Urinary bladder (tissue), 3 donors: ENCODE measurements at regions not wholly inside any gene's neighbourhood (a gene's known extent, or its start where the extent isn't known, plus 50 kb on each side); places are given as distances from the start of the nearest gene placed in this dataset.

Experiments
- DNase-seq: peaks from one replicate; pipeline ENCODE4 v3.0.0-alpha.2; 2015; ENCODE audit errors: extremely low spot score
- H3K27ac ChIP-seq: one replicate; pipeline ENCODE4 v1.5.1; 2013; ENCODE audit warnings: low read depth, mild to moderate bottlenecking, moderate library complexity
- H3K36me3 ChIP-seq: one replicate; pipeline ENCODE4 v1.6.1; 2013; ENCODE audit warnings: mild to moderate bottlenecking, moderate library complexity; ENCODE audit not compliant: insufficient read depth
- H3K4me1 ChIP-seq: one replicate; pipeline ENCODE4 v1.6.1; 2013; ENCODE audit warnings: mild to moderate bottlenecking, moderate library complexity; ENCODE audit not compliant: insufficient read depth
- H3K4me3 ChIP-seq: one replicate; pipeline ENCODE4 v1.5.1; 2013; ENCODE audit warnings: low read depth, low read length
- WGBS: extraction: QIAGEN DNeasy Blood & Tissue Kit; methylation state at CpG from one replicate; pipeline ENCODE4 v1.1.7; 2013; 5-methylcytosine and 5-hydroxymethylcytosine counted together
- donor health status: healthy with polysubstance abuse.
- donor health status: healthy.

DNA sequence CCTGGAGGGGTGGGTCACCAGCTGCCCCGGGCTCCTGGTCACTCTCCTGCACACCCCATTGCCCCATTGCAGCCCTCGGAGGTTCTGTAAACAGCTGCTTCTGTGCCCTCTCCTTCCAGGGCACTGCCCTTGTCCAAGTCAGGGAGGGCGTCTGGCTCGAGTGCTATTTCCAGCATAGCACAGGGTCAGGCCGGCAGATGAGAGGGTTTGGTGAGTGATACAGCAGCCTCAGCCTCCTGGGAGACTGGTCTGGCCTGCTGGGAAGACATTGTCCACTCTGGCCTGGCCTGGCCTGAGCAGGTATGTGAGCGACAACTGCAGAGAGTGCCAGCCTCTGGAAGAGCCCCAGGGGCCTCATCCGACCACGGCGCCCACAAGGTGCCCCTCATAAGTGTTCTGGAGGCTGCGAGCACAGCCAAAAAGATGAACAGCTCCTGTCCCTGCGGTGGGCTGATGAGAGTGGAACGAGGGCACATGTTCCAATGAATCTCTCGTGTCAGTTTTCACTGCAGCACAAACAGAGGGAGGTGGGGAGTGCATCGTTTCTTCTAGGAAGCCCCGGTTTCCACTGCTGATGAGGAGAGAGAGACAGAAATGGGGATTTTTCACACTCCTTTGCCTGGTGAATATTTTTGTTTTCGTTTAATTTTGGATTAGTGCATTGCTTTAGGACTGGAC, 105.8 kb upstream of the SDK2 start:
- WGBS: 78% methylated on average over 16 of the region's 16 CpGs

DNA sequence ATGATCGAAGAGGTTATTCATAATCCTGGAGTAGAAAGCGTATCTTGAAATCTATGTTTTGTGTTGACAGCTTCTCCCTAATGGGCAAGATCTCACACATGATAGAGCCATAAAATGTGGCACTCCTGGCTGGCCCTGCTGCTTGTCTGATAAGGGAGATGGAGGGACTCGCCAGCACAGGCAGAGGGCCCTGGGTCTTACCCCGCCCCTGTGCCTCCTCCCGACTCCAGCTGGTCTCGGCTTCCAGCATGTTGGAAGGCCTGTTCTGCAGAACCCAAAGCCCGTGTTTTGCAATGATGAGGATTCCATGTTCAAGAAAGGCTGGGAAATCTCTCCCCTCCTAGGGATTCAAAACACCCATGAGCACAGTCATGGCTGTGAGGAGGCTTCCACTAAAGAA, 106.7 kb upstream of the SDK2 start:
- Histone ChIP-seq H3K36me3 (no peaks in the 10 kb centered on the region), H3K4me1 (no peaks in the 10 kb centered on the region), H3K27ac (no peak overlapping the region), H3K4me3 (no peak overlapping the region)
- 48% methylated on average over 7 of the region's 7 CpGs for WGBS
- DNase-seq: no peak

More for the DNA sequence above, 105.8 kb upstream of the SDK2 start:
- Histone ChIP-seq H3K27ac (no peak overlapping the region), H3K36me3 (no peaks in the 10 kb centered on the region), H3K4me3 (no peak overlapping the region), H3K4me1 (no peaks in the 10 kb centered on the region)
- no peak for DNase-seq

DNA sequence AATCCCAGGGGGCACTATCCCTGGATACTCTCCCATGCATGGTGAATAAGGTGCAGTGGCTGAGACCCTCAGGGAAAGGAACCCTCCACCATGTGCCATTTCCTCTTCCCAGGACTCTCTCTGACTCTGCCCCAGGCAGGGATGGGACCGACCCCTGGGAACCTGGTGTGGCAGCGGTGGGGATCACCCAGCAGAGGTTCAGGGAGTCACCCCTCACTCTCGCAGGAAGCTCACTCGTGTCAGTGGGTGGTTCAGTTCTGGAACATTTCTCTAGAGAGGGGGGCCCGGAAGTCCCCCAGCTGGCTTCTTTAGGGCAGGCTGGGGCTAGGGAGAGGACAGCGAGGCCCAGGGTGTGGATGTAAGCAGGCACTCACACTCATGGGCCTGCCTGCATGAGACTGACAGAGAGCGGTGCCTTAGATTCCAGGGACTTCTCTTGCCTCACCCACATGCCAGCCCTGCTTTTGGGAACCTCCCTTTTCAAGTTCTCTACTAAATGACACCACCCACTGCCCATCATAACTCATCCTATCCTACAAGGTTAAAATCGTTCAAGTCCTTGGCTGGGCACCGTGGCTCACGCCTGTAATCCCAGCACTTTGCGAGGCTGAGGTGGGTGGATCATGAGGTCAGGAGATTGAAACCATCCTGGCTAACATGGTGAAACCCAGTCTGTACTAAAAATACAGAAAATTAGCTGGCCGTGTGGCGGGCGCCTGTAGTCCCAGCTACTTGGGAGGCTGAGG, 109.7 kb upstream of the SDK2 start:
- H3K27ac ChIP-seq: no peak overlapping the region
- WGBS: 89% methylated on average over 14 of the region's 14 CpGs
- H3K36me3 ChIP-seq: no peaks in the 10 kb centered on the region
- DNase-seq: no peak
- H3K4me1 ChIP-seq: no peaks in the 10 kb centered on the region
- no peak overlapping the region for H3K4me3 ChIP-seq

DNA sequence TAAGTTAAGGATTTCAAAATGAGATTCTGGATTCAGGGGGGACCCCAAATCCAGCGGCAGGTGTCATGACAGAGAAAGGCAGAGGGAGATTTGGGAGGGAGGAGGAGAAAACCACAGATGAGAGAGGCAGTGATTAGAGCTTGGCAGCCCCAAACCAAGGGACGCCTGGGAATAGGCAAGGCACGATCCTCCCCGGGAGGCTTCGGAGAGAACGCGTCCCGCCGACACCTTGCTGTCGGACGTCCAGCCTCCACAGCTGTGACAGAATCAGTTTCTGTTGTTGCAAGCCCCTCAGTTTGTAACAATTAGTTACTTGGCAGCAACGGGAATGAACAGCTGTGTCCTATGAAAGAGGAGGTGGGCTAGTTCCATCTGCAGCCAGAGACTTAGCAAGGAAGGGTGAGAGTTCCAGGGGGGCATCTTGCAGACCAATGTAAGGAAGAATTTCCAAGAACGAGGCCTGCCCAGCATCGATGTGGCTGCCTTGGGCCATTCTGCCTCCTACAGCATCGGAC, 110.7 kb upstream of the SDK2 start:
- no peaks in the 10 kb centered on the region for H3K4me1 ChIP-seq
- 87% methylated on average over 15 of the region's 15 CpGs for WGBS
- no peak overlapping the region for H3K4me3 ChIP-seq
- DNase-seq: no peak
- H3K27ac ChIP-seq: no peak overlapping the region
- H3K36me3 ChIP-seq: no peaks in the 10 kb centered on the region

DNA sequence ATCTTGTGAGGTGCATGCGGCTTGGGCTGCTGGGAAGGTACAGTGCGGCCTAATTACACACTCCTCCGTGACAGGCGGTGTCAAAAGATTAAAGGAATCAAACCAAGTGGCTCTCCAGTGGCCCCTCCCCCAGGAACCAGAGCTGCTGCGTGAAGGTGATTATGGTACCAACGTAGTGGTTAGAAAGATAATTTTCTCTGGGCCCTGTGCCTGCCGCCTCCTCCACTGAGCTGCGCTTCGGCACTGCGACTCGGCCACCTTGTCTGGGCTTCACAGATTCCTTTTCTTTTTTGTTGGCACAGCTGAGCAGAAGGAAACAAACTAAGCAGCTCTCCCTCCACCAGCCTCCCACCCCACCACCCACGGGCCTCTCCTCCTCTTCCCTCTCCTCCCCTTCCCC, 113.2 kb upstream of the SDK2 start:
- no peak overlapping the region for H3K27ac ChIP-seq
- H3K36me3 ChIP-seq: no peaks in the 10 kb centered on the region
- no peaks in the 10 kb centered on the region for H3K4me1 ChIP-seq
- H3K4me3 ChIP-seq: no peak overlapping the region
- DNase-seq: no peak
- WGBS: 71% methylated on average over 12 of the region's 12 CpGs

DNA sequence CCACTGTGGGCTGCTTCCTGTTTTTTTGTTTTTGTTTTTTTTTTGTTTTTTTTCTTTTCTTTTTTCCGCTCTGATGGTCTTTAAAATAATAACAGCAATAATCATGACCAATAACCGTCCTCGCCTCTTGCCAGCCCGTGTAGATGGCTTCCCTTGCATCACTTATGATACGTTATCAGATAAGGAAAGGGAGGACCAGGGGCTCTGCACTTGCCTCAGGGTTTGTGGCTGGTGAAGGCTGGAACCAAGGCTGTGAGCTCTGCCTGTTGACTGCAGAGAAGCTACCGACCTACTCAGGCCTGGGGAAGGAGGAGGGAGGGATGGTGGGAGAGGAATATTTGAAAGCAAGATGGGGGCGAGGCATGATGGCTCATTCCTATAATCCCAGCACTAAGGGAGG, 114.0 kb upstream of the SDK2 start:
- Histone ChIP-seq H3K4me3 (no peak overlapping the region), H3K4me1 (no peaks in the 10 kb centered on the region), H3K36me3 (no peaks in the 10 kb centered on the region), H3K27ac (no peak overlapping the region)
- no peak for DNase-seq
- 55% methylated on average over 7 of the region's 7 CpGs for WGBS

DNA sequence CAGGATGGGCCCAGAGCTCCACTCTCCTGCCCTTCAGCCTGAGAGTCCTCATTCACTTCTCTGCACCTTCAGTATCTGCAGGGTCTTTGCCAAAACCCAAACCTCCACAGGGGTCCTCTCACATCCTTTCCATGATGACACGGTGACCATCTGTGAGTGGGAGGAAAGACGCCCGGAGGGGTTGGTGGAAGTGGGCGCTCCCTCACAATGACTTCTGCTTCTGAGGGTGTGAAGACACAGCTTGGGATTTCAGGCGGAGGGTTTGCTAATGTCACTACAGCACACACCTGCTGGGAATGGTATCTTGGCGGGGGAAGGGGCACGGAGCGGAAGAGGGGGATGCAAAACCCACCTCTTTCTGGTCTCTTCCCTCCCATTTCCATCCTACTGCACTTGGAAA, 115.1 kb upstream of the SDK2 start:
- Histone ChIP-seq H3K4me1 (no peaks in the 10 kb centered on the region), H3K4me3 (no peak overlapping the region), H3K36me3 (no peaks in the 10 kb centered on the region), H3K27ac (no peak overlapping the region)
- WGBS: 75% methylated on average over 8 of the region's 8 CpGs
- DNase-seq: no peak

DNA sequence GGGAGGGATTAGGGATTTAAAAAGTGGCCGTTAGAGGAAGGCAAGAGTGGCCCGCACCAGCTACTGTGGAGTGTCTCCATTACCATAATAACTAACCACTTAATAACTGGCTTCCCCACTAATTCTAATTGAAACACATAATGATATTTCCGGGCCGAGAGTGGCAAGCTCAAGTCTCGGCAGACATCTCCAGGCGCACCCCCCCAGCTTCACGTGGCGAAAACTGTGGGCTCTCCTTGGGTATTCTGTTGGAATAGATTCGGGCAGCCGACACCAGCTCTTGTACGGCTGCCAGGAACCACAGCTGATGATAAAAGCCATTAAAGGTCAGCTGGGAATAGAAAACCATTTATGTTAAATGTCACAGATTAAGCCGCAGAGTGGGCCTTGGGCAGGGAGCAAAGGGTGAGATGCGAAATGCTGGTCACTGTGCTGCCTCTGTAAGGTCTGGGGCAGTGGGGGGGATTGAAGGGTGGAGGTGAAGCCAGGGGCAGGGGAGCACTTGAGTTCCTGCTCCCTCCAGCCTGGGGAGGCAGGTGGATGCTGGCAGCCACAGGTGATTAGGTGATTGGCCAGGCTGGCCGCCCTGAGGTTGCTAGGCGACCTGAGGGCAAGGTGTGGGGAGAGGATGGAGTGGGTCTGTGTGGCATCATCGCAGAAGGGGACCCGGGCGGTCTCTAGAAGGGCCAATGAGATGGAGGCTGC, 115.6 kb upstream of the SDK2 start:
- H3K36me3 ChIP-seq: no peaks in the 10 kb centered on the region
- peak; percentile 21 for DNase-seq
- no peak overlapping the region for H3K4me3 ChIP-seq
- no peak overlapping the region for H3K27ac ChIP-seq
- WGBS: 61% methylated on average over 18 of the region's 18 CpGs
- no peaks in the 10 kb centered on the region for H3K4me1 ChIP-seq

DNA sequence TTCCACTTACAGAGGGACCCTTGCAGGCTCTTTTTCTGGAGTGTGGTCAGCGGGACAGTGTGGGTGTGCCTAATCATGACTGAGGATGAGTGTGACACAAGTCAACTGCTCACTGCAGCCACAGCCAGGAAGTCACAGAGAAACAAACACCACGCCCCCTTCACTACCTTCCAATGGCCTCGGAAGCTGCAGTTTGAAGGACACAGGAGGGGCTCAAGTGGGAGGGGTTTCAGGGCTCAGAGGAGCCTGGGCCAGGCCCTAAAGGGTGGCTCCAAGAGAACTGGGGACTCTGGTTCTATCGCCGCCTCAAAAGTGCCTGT, 116.2 kb upstream of the SDK2 start:
- 80% methylated on average over 5 of the region's 5 CpGs for WGBS
- H3K4me3 ChIP-seq: no peak overlapping the region
- no peak for DNase-seq
- no peak overlapping the region for H3K27ac ChIP-seq
- no peaks in the 10 kb centered on the region for H3K4me1 ChIP-seq
- no peaks in the 10 kb centered on the region for H3K36me3 ChIP-seq

DNA sequence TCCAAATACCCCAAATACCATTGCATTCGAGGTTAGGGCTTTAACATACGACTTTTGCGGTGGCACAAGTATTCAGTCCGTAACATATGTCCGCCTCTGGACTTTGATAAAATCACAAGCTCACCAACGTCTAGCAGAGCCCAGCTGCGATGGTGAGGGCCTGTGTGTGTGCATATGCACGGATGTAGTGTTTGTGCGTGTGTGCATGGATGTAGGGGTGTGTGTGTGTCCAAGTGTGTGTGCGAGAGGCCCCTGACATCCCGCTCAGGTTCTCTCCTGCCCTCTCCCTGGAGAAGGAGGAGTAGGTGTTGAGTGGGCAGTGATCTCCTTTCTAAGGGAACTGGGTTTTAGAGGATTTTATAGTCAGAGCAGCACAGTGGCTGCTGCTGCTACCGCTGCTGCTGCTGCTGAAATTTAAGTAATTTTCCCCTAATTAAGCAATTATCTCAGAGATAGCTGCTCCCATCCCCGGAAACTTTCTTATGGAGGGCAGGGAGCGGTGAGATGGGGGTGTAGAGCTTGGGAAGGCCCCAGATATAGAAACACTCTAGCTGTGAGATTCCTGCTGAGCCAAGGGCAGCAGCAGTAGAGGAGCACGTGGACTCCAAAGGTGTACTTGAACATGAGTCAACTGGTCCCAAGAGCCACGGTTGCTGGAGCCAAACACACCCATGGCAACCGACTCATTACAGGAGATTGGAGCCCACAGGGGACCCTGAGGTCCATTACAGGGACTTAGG, 121.7 kb upstream of the SDK2 start:
- WGBS: 82% methylated on average over 17 of the region's 17 CpGs

DNA sequence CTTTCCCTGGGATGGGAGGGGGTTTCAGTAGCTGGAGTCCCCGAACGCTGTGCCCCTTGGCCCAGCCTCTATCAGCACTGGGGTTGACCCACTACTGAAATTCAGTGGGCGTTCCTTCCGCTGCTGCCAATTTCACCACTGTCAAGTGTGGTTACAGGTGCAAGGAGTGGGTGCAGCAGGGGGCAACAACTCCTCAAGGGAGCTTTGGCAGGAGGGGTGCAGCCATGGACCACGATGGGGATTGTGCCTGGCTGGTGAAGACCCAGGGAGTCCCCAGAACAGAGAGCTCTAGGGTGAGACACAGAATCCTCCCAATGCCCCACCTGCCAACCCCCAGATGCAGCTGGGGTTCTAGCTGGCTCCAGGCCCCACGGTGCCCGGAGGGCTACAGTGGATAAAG, 123.5 kb upstream of the SDK2 start:
- WGBS: 89% methylated on average over 7 of the region's 7 CpGs
- no peak for DNase-seq
- Histone ChIP-seq H3K4me3 (no peak overlapping the region), H3K4me1 (no peaks in the 10 kb centered on the region), H3K36me3 (no peaks in the 10 kb centered on the region), H3K27ac (no peak overlapping the region)

More for the DNA sequence above, 121.7 kb upstream of the SDK2 start:
- no peaks in the 10 kb centered on the region for H3K4me1 ChIP-seq
- H3K27ac ChIP-seq: no peak overlapping the region
- H3K36me3 ChIP-seq: no peaks in the 10 kb centered on the region
- DNase-seq: no peak
- H3K4me3 ChIP-seq: no peak overlapping the region

DNA sequence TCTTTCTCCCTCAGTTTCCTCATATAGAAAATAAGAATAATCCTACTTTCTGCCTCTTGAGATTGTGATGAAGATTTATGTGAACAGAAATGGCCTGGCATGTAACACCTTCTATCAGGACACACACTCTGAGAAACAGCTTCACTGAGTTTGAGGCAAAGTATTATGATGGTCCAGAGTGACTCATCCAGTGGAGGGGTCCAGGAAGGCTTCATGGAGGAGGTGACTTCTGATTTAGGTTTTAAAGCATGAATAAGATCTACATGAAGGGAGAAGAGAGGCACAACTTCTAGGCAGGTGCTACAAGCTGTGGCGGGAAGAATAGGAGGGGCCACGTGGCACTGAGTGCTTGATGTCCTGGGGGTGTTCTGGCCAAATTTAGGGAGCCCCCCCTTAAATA, 124.4 kb upstream of the SDK2 start:
- 88% methylated on average over 2 of the region's 2 CpGs for WGBS
- Histone ChIP-seq H3K4me1 (no peaks in the 10 kb centered on the region), H3K4me3 (no peak overlapping the region), H3K27ac (no peak overlapping the region), H3K36me3 (no peaks in the 10 kb centered on the region)
- DNase-seq: no peak

DNA sequence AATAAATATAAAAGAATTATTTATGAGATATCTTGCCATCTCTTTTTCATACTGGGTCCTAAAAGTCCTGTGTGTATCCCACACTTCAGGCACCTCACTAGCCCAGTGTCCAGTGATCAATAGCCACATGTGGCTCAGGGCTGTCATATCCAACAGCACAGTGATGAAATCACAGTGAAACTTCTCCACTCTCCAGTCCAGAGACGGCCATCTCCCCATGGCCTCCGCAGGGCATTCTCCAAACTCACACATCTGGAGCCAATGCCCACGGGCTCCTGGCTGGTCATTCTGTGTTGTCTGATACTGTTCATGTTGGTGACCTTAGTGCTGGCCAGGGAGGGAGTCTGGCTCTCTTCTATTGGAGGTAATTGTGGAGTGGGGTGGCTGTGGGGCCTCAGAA, 125.2 kb upstream of the SDK2 start:
- H3K27ac ChIP-seq: no peak overlapping the region
- no peaks in the 10 kb centered on the region for H3K36me3 ChIP-seq
- H3K4me3 ChIP-seq: no peak overlapping the region
- H3K4me1 ChIP-seq: no peaks in the 10 kb centered on the region
- DNase-seq: no peak
- 93% methylated on average over 3 of the region's 3 CpGs for WGBS
